ENCODE measurements at regions not wholly inside any gene's neighbourhood (a gene's known extent, or its start where the extent isn't known, plus 50 kb on each side); places are given as distances from the start of the nearest gene placed in this dataset.

DNA sequence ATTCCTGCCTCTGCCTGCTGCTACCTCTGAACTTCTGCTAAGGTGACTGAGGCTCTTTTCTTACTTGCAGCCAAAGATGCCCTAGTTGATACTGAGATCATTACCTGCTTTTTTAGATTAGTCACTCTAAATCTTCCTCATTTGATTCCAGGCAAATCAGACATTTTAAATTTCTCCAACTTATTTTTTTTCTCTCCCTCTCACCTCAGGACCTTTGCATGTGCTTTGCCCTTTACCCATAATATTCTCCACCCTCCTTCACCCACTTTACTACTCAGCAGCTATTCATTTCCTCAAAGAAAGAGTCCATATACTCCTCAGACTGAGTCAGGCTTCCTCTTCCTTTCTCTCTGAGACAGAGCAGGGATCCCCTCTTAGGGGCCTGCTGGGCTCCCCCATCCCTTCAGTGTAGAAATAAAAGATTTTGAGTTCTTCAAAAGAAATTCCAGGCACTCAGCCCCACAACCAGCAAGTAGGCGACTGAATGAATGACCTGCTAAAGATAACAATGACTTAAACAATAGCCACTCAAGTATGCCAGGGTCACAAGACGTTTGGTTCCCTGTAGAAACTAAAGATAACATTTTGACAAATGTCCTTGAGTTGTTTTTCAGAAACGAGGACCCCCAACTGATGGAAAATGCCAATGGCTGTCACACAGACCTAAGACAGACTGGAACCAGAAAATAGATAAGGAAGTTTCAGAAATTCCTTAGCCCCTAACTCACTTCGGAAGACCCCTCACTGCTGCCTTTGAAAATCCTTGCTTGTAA lies 104.2 kb downstream of the MTNR1B start:
- ChIA-PET POLR2A (no interaction called here), RAD21 (ENCODE audit: unreplicated experiment) (no interaction called here), CTCF (no interaction called here), SMC1A (ENCODE audit: uncharacterized antibody, unreplicated experiment) (no interaction called here)
- intact Hi-C loops (cut with micrococcal nuclease; ENCODE audit: unreplicated experiment) (no loop called here), in situ Hi-C loops (cut with MboI) (no loop called here)
- H2AFZ ChIP-seq (ENCODE audit: control insufficient read depth, low read depth, low read length) = no peak overlapping the region
- no peaks in the 10 kb centered on the region for H3K79me2 ChIP-seq (ENCODE audit: control insufficient read depth, insufficient read depth, low read length)
- H3K9me3 ChIP-seq (replicated peaks; ENCODE audit: control insufficient read depth, insufficient read depth, low read length) = no peaks in the 10 kb centered on the region
- ATAC-seq = no peak
- TF ChIP-seq HCFC1 (IDR thresholded peaks at IDR 0.05; ENCODE audit: low read length) = no peak
- TF ChIP-seq IRF4 (IDR thresholded peaks at IDR 0.05; ENCODE audit: low read depth, low read length) = no peak
- no peak for TF ChIP-seq SIX5 (IDR thresholded peaks at IDR 0.05; ENCODE audit: low read depth, low read length, severe bottlenecking)
- no peak for TF ChIP-seq ATF7 (IDR thresholded peaks at IDR 0.05; ENCODE audit: low read depth)
- no peak for TF ChIP-seq ZNF207 (IDR thresholded peaks at IDR 0.05; ENCODE audit: borderline replicate concordance)
- TF ChIP-seq, protein P1, sequence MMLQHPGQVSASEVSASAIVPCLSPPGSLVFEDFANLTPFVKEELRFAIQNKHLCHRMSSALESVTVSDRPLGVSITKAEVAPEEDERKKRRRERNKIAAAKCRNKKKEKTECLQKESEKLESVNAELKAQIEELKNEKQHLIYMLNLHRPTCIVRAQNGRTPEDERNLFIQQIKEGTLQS (IDR thresholded peaks at IDR 0.05; ENCODE audit: borderline replicate concordance, extremely low read depth, low read depth, low read length) = no peak
- TF ChIP-seq BRCA1 (IDR thresholded peaks at IDR 0.05; ENCODE audit: low read depth, low read length) = no peak
- TF ChIP-seq, protein P2, sequence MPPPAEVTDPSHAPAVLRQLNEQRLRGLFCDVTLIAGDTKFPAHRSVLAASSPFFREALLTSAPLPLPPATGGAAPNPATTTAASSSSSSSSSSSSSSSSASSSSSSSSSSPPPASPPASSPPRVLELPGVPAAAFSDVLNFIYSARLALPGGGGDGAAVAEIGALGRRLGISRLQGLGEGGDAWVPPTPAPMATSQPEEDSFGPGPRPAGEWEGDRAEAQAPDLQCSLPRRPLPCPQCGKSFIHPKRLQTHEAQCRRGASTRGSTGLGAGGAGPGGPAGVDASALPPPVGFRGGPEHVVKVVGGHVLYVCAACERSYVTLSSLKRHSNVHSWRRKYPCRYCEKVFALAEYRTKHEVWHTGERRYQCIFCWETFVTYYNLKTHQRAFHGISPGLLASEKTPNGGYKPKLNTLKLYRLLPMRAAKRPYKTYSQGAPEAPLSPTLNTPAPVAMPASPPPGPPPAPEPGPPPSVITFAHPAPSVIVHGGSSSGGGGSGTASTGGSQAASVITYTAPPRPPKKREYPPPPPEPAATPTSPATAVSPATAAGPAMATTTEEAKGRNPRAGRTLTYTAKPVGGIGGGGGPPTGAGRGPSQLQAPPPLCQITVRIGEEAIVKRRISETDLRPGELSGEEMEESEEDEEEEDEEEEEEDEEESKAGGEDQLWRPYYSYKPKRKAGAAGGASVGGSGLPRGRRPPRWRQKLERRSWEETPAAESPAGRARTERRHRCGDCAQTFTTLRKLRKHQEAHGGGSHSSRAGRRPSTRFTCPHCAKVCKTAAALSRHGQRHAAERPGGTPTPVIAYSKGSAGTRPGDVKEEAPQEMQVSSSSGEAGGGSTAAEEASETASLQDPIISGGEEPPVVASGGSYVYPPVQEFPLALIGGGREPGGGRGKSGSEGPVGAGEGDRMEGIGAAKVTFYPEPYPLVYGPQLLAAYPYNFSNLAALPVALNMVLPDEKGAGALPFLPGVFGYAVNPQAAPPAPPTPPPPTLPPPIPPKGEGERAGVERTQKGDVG (CRISPR knock-in tag; IDR thresholded peaks at IDR 0.05) = no peak
- no peak for TF ChIP-seq NFYB (IDR thresholded peaks at IDR 0.05; ENCODE audit: insufficient read depth, low read depth, low read length)
- TF ChIP-seq, protein P3, sequence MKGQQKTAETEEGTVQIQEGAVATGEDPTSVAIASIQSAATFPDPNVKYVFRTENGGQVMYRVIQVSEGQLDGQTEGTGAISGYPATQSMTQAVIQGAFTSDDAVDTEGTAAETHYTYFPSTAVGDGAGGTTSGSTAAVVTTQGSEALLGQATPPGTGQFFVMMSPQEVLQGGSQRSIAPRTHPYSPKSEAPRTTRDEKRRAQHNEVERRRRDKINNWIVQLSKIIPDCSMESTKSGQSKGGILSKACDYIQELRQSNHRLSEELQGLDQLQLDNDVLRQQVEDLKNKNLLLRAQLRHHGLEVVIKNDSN (IDR thresholded peaks at IDR 0.05; ENCODE audit: borderline replicate concordance, extremely low read length, insufficient read depth, low read depth, low read length) = no peak
- TF ChIP-seq RBBP5 (conservative IDR thresholded peaks at IDR 0.05) = no peak
- TF ChIP-seq POLR2AphosphoS2 (IDR thresholded peaks at IDR 0.05; ENCODE audit: low read depth, low read length) = no peak
- TF ChIP-seq, protein P4, sequence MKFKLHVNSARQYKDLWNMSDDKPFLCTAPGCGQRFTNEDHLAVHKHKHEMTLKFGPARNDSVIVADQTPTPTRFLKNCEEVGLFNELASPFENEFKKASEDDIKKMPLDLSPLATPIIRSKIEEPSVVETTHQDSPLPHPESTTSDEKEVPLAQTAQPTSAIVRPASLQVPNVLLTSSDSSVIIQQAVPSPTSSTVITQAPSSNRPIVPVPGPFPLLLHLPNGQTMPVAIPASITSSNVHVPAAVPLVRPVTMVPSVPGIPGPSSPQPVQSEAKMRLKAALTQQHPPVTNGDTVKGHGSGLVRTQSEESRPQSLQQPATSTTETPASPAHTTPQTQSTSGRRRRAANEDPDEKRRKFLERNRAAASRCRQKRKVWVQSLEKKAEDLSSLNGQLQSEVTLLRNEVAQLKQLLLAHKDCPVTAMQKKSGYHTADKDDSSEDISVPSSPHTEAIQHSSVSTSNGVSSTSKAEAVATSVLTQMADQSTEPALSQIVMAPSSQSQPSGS (IDR thresholded peaks at IDR 0.05; ENCODE audit: low read length) = no peak
- TF ChIP-seq NFIC (IDR thresholded peaks at IDR 0.05; ENCODE audit: low read depth, low read length) = no peak
- no peak for TF ChIP-seq NR2C1 (IDR thresholded peaks at IDR 0.05)
- TF ChIP-seq PAX5 (IDR thresholded peaks at IDR 0.05; ENCODE audit: borderline replicate concordance, low read depth, low read length) = no peak
- no peak overlapping the region for H3K27ac ChIP-seq (ENCODE audit: control insufficient read depth, insufficient read depth)
- H3K27me3 ChIP-seq (replicated peaks in 1 of 2; ENCODE audit: control insufficient read depth in 2 of 2, insufficient read depth in 2 of 2, low read length in 1 of 2) = no peaks in the 10 kb centered on the region
- H3K4me2 ChIP-seq (ENCODE audit: control insufficient read depth, insufficient read depth) = no peak overlapping the region
- no peaks in the 10 kb centered on the region for H3K36me3 ChIP-seq (ENCODE audit: control insufficient read depth in 2 of 2, insufficient read depth in 2 of 2, low read length in 1 of 2)
- no peaks in the 10 kb centered on the region for H4K20me1 ChIP-seq (ENCODE audit: control insufficient read depth, insufficient read depth)
- BruUV-seq (replicated peaks) = no TSS peak
- no peak overlapping the region for H3K4me3 ChIP-seq
- DNase-seq (ENCODE audit: low read depth, low spot score) = no peak
- H3K4me1 ChIP-seq (ENCODE audit: control insufficient read depth, insufficient read depth, low read length) = no peaks in the 10 kb centered on the region
- no peak for FAIRE-seq
- 29% methylated on average over 4 of the region's 4 CpGs for WGBS (ENCODE audit: insufficient coverage, insufficient replicate concordance, low lambda C conversion rate, missing lambda C conversion rate)
- H3K9ac ChIP-seq (ENCODE audit: control insufficient read depth, insufficient read depth, low read length) = no peak overlapping the region

Data from GM12878 (cell line).